Jurkat, Clone E6-1 (cell line): ENCODE measurements at regions not wholly inside any gene's neighbourhood (a gene's known extent, or its start where the extent isn't known, plus 50 kb on each side); places are given as distances from the start of the nearest gene placed in this dataset.

ENCODE experiments used
- DNase-seq: peaks from one replicate; pipeline ENCODE4 v3.0.0-alpha.2; 2011; ENCODE audit warnings: low read depth, low spot score
- H3K4me3 ChIP-seq: 2 replicates; pipeline ENCODE4 v1.5.1; 2011; ENCODE audit warnings: mild to moderate bottlenecking, low read length, control low read depth, moderate library complexity

DNA sequence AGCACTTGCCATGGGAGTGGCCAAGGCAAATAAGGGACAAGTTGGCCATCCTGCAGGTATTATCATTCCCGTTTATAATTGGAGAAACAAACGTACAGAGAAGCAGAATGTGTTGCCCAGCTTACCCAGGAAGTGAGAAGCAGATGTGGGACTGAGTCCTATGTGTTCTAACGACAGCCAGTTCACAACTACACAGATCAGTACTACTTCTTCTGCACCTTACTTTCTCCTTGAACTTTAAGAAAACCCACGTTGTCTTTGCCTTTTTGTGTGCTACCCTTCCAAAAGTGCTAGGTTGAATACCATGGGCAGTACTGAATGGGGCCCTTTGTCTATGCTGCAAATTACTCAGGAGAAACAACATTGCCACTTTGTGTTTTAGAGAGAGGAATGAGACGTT is 62.8 kb upstream of the BLID start:
- H3K4me3 ChIP-seq, result no peak overlapping the region

DNA sequence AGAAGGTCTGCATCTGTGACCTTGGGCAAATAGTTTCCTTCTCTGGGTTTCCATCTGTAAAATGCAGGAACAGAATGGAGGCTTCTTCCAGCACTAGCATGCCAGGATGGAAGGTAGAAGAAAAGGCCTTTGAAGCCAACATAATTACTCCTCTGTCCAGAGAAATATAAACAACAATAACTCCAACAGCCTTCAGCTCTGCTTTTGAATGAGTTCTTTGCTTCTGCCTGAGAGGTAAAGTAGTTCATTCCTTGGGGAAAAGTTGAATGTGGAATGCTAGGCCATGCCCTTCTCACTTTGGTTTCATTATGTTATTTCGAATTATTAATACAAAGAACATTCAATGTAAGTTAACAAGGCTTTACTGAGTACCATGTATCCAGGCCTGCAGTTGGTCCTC is 61.2 kb upstream of the BLID start:
- DNase-seq, result no peak
- H3K4me3 ChIP-seq, result no peak overlapping the region

More for the DNA sequence above, 62.8 kb upstream of the BLID start:
- DNase-seq, result no peak

DNA sequence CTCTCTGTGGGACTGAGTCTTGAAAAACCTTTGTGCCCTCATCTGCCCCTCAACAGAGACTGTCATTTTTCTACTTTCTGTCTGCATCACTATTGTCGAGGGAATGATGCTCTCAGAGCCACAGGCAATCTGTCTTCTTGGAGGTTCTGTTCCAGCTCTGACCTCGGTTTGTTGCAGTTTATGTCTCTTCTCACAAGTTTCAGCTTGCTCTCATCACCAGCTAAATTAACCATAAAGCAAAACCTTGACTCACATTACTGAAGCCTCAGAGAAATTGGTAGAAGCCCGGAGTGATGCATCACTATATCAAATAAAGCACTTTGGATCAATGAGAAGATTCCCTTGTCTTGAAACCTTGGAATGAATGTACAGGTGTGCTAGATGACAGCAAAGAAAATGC is 60.6 kb upstream of the BLID start:
- no peak for DNase-seq
- no peak overlapping the region for H3K4me3 ChIP-seq

GRCh38 chr11:122175306-122175705 is 59.3 kb upstream of the BLID start:
- H3K4me3 ChIP-seq, result no peak overlapping the region
- no peak for DNase-seq

DNA sequence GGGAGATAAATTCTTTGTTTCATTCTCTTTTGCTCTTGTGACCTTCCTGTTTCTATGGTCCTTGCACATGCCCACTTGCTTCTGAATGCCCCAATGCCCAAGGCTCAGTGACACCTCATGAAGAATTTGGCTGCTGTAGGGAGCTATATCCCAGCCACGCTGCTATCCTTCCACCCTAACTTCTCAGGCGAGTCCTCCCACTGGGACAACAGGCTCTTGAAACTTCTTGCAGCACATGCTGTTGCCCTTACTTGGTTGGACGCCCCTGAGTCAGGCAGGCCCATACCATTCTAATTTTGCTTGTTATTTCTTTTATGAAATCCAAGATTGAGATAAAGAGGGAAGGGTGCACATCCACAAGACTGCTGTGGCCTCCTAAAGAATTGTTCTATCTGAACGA is 57.6 kb upstream of the BLID start:
- H3K4me3 ChIP-seq, result no peak overlapping the region
- DNase-seq, result no peak

- H3K4me3 ChIP-seq, result no peak overlapping the region
- no peak for DNase-seq
Observed at GRCh38 chr11:122173074-122173450, 57.0 kb upstream of the BLID start.

DNA sequence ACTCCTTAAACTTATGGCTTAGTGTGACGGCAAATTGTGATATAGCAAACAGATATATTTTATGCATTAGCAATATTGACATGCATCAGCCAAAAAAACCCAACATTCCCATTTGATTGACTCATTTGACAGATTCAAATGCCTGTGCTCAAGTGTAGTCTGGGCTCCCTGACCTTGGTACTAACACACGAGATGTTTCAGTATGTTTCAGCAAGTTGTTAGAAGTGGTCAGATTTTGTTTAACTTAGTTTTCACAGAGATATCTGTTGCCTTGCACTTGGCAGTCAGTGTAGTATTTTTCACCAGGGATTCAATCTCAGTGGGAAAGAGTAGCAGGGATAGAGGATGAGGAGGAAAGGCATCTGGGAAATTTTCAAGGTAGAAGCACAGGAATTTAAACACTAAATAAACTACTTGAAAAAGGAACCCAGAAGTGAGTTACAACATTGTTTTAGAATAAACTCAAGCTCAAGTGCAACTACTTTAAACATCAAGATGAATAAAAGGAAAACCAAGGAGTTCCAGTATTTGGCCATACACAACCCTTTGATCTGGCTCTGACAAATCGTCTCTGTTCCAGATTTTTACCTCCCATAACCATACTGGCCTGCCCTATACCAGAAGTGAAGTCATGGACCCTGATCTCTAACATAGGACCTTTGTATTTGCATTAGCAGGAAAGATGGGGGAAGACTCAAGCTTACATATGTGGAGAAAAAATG is 56.5 kb upstream of the BLID start:
- DNase-seq, result no peak
- no peak overlapping the region for H3K4me3 ChIP-seq

DNA sequence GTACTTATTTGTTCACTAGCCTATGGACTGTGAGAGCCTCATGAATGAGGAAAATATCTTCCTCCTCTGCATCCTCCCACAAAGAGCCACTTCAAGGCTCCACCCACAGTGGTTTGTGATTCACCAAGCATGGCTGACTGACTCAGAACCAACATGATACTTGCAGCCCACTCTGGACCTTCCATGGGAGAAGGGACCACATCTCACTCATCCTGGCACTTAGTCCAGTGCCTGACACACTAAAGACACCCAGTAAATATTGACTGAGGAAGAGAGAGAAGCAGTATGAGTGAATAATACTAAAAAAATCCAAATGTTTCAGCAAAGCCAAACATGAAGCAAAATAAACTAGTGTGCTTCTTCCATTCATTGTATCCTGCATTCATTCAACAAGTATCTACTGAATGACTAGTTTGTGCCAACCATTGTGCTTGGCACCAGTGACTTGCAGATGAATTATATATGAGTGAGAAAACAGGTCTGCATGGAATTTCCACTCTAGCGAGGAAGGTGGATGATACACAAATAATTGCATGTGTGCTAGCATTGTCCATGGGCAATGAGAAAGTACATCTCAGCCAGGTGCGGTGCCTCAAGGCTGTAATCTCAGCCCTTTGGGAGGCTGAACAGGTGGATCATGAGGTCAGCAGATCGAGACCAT is 54.9 kb upstream of the BLID start:
- DNase-seq, result no peak
- no peak overlapping the region for H3K4me3 ChIP-seq

- DNase-seq, result no peak
- no peak overlapping the region for H3K4me3 ChIP-seq
Observed at GRCh38 chr11:122168218-122168617, 52.2 kb upstream of the BLID start.

DNA sequence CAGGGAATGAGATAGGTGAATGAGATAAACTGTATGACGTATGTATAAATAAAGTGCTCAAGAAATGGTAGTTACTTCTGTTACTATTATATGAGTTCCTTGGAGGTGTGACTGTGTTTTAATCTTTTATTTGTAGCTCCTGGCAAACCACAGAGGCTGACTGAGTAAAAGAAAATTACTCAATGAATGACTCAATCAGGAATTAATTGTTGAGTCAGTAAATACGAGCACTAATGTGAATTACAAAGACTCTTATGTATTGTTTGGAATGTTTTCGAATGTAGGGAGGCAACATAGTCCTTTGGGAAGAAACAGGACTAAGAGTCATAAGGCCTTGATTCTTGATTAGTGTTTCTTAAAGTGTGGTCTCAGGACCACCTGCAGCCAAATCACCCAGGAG is 51.1 kb upstream of the BLID start:
- H3K4me3 ChIP-seq, result no peak overlapping the region
- no peak for DNase-seq

GRCh38 chr11:122165607-122166371 is 49.8 kb upstream of the BLID start:
- DNase-seq, result no peak
- H3K4me3 ChIP-seq, result no peak overlapping the region
